ENCODE measurements at regions not wholly inside any gene's neighbourhood (a gene's known extent, or its start where the extent isn't known, plus 50 kb on each side); places are given as distances from the start of the nearest gene placed in this dataset.
"Not testable (repeated sequence)": the region's sequence is repeated elsewhere in the genome, so short reads cannot be mapped to it uniquely, and the experiment has no call there.

DNA sequence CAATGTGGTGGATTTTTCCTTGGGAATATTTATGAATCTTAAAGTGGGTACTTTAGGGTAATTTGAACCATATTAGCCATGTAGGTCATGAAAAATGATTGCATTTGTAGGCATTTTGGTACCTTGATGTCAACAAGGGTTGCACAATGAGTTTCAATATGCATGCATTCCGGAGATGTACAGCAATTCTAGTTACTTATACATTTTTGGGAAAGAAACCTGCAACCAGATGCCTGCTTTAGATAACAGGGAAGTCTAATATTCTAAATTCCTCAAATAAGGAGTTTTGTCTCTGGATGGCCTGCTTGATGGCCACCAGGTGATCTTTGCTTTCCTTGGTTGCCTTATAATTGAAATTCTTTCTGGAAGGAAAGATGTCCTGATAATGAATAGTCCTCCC, 240.5 kb upstream of the SETMAR start:
- H3K4me3 ChIP-seq (ENCODE audit: low read depth in 1 of 2, low read length in 2 of 2), result no peak overlapping the region

GRCh38 chr3:4063916-4064574, 239.1 kb upstream of the SETMAR start:
- Histone ChIP-seq H3K27me3 (ENCODE audit: control insufficient read depth in 1 of 2, insufficient read depth in 2 of 2, low read length in 2 of 2) (no peaks in the 10 kb centered on the region), H3K27ac (ENCODE audit: low read depth, low read length) (no peak overlapping the region), H3K4me3 (ENCODE audit: low read depth in 1 of 2, low read length in 2 of 2) (no peak overlapping the region)

More for the DNA sequence above, 240.5 kb upstream of the SETMAR start:
- Histone ChIP-seq H3K36me3 (ENCODE audit: control insufficient read depth in 1 of 2, insufficient read depth in 2 of 2, low read length in 2 of 2) (no peaks in the 10 kb centered on the region), H3K4me1 (ENCODE audit: control insufficient read depth in 1 of 2, insufficient read depth in 2 of 2, low read length in 2 of 2) (peaks cover 0 to 1% of the 10 kb centered on the region in 2 donors), H3K27me3 (ENCODE audit: control insufficient read depth in 1 of 2, insufficient read depth in 2 of 2, low read length in 2 of 2) (no peaks in the 10 kb centered on the region), H3K9me3 (ENCODE audit: control insufficient read depth in 1 of 2, low read length in 2 of 2) (no peaks in the 10 kb centered on the region), H3K27ac (ENCODE audit: low read depth, low read length) (no peak overlapping the region), H3K9ac (ENCODE audit: low read depth in 1 of 2, low read length in 2 of 2) (no peak overlapping the region)

DNA sequence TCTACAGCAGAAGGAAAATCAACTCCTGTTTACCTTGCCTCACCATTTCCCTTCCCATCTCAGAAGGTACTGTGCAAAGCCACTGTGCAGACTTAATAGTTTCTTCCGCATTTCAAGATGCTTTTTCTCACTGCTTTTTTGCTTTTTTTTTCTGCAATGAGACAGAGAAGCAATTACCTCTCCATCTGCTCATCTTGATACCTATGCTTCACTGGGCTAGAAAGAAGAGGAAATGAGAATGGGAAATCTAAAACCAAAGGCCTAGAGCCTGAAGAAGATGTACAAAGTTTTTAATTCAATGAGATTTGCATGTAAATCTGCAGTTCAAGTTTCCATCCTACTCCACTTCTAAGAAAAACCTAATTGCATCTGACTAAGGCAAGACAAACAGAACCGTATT, 238.1 kb upstream of the SETMAR start:
- no peak overlapping the region for H3K27ac ChIP-seq (ENCODE audit: low read depth, low read length)
- H3K4me3 ChIP-seq (ENCODE audit: low read depth in 1 of 2, low read length in 2 of 2), result no peak overlapping the region
- H3K9ac ChIP-seq (ENCODE audit: low read depth in 1 of 2, low read length in 2 of 2), result no peak overlapping the region
- H3K9me3 ChIP-seq (ENCODE audit: control insufficient read depth in 1 of 2, low read length in 2 of 2), result no peaks in the 10 kb centered on the region
- H3K4me1 ChIP-seq (ENCODE audit: control insufficient read depth in 1 of 2, insufficient read depth in 2 of 2, low read length in 2 of 2), result peaks cover 0 to 7% of the 10 kb centered on the region in 2 donors
- no peaks in the 10 kb centered on the region for H3K36me3 ChIP-seq (ENCODE audit: control insufficient read depth in 1 of 2, insufficient read depth in 2 of 2, low read length in 2 of 2)
- no peaks in the 10 kb centered on the region for H3K27me3 ChIP-seq (ENCODE audit: control insufficient read depth in 1 of 2, insufficient read depth in 2 of 2, low read length in 2 of 2)

More at GRCh38 chr3:4063916-4064574, 239.1 kb upstream of the SETMAR start:
- H3K9ac ChIP-seq (ENCODE audit: low read depth in 1 of 2, low read length in 2 of 2), result no peak overlapping the region
- no peaks in the 10 kb centered on the region for H3K9me3 ChIP-seq (ENCODE audit: control insufficient read depth in 1 of 2, low read length in 2 of 2)
- peaks cover 0 to 7% of the 10 kb centered on the region in 2 donors for H3K4me1 ChIP-seq (ENCODE audit: control insufficient read depth in 1 of 2, insufficient read depth in 2 of 2, low read length in 2 of 2)
- no peaks in the 10 kb centered on the region for H3K36me3 ChIP-seq (ENCODE audit: control insufficient read depth in 1 of 2, insufficient read depth in 2 of 2, low read length in 2 of 2)

GRCh38 chr3:4065554-4065953, 237.6 kb upstream of the SETMAR start:
- Histone ChIP-seq H3K4me1 (ENCODE audit: control insufficient read depth in 1 of 2, insufficient read depth in 2 of 2, low read length in 2 of 2) (peaks cover 0 to 7% of the 10 kb centered on the region in 2 donors), H3K9me3 (ENCODE audit: control insufficient read depth in 1 of 2, low read length in 2 of 2) (no peaks in the 10 kb centered on the region), H3K36me3 (ENCODE audit: control insufficient read depth in 1 of 2, insufficient read depth in 2 of 2, low read length in 2 of 2) (no peaks in the 10 kb centered on the region), H3K9ac (ENCODE audit: low read depth in 1 of 2, low read length in 2 of 2) (no peak overlapping the region), H3K4me3 (ENCODE audit: low read depth in 1 of 2, low read length in 2 of 2) (no peak overlapping the region), H3K27me3 (ENCODE audit: control insufficient read depth in 1 of 2, insufficient read depth in 2 of 2, low read length in 2 of 2) (no peaks in the 10 kb centered on the region), H3K27ac (ENCODE audit: low read depth, low read length) (no peak overlapping the region)

- H3K9me3 ChIP-seq (ENCODE audit: control insufficient read depth in 1 of 2, low read length in 2 of 2), result no peaks in the 10 kb centered on the region
- no peak overlapping the region for H3K4me3 ChIP-seq (ENCODE audit: low read depth in 1 of 2, low read length in 2 of 2)
- H3K36me3 ChIP-seq (ENCODE audit: control insufficient read depth in 1 of 2, insufficient read depth in 2 of 2, low read length in 2 of 2), result no peaks in the 10 kb centered on the region
- no peak overlapping the region for H3K27ac ChIP-seq (ENCODE audit: low read depth, low read length)
- no peaks in the 10 kb centered on the region for H3K27me3 ChIP-seq (ENCODE audit: control insufficient read depth in 1 of 2, insufficient read depth in 2 of 2, low read length in 2 of 2)
- no peak overlapping the region for H3K9ac ChIP-seq (ENCODE audit: low read depth in 1 of 2, low read length in 2 of 2)
- H3K4me1 ChIP-seq (ENCODE audit: control insufficient read depth in 1 of 2, insufficient read depth in 2 of 2, low read length in 2 of 2), result peaks cover 0 to 7% of the 10 kb centered on the region in 2 donors
These were observed 235.3 kb upstream of the SETMAR start for GRCh38 chr3:4067893-4068292.

DNA sequence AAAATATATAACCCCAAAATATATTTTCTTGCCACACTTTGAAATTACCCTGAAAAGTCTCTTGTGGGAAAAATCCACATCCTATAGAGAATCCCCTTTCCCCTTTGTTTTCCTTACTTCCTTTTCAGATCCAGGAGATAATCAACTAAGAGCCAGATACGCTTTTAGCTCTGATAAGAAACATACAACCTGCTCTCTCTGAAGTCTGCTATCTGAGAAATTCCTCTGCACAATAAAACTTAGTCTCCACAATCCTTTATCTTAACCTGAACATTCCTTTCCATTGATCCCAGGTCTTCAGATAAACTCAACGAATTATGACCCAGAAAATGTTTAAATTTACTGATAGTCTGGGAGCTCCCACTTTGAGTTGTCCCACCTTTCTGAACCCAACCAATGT, 233.4 kb upstream of the SETMAR start:
- H3K4me3 ChIP-seq (ENCODE audit: low read depth in 1 of 2, low read length in 2 of 2), result no peak overlapping the region
- H3K4me1 ChIP-seq (ENCODE audit: control insufficient read depth in 1 of 2, insufficient read depth in 2 of 2, low read length in 2 of 2), result peaks cover 0 to 7% of the 10 kb centered on the region in 2 donors
- no peaks in the 10 kb centered on the region for H3K27me3 ChIP-seq (ENCODE audit: control insufficient read depth in 1 of 2, insufficient read depth in 2 of 2, low read length in 2 of 2)
- no peaks in the 10 kb centered on the region for H3K9me3 ChIP-seq (ENCODE audit: control insufficient read depth in 1 of 2, low read length in 2 of 2)
- no peak overlapping the region for H3K9ac ChIP-seq (ENCODE audit: low read depth in 1 of 2, low read length in 2 of 2)
- H3K27ac ChIP-seq (ENCODE audit: low read depth, low read length), result no peak overlapping the region
- no peaks in the 10 kb centered on the region for H3K36me3 ChIP-seq (ENCODE audit: control insufficient read depth in 1 of 2, insufficient read depth in 2 of 2, low read length in 2 of 2)

- no peaks in the 10 kb centered on the region for H3K36me3 ChIP-seq (ENCODE audit: control insufficient read depth in 1 of 2, insufficient read depth in 2 of 2, low read length in 2 of 2)
- no peak overlapping the region for H3K27ac ChIP-seq (ENCODE audit: low read depth, low read length)
- H3K4me3 ChIP-seq (ENCODE audit: low read depth in 1 of 2, low read length in 2 of 2), result no peak overlapping the region
- no peak overlapping the region for H3K9ac ChIP-seq (ENCODE audit: low read depth in 1 of 2, low read length in 2 of 2)
- H3K27me3 ChIP-seq (ENCODE audit: control insufficient read depth in 1 of 2, insufficient read depth in 2 of 2, low read length in 2 of 2), result no peaks in the 10 kb centered on the region
- H3K4me1 ChIP-seq (ENCODE audit: control insufficient read depth in 1 of 2, insufficient read depth in 2 of 2, low read length in 2 of 2), result peaks cover 0 to 7% of the 10 kb centered on the region in 2 donors
- no peaks in the 10 kb centered on the region for H3K9me3 ChIP-seq (ENCODE audit: control insufficient read depth in 1 of 2, low read length in 2 of 2)
These were observed 231.5 kb upstream of the SETMAR start for GRCh38 chr3:4071481-4072184.

- H3K27ac ChIP-seq (ENCODE audit: low read depth, low read length); H3K27me3 ChIP-seq (ENCODE audit: control insufficient read depth in 1 of 2, insufficient read depth in 2 of 2, low read length in 2 of 2); H3K4me3 ChIP-seq (ENCODE audit: low read depth in 1 of 2, low read length in 2 of 2); H3K9ac ChIP-seq (ENCODE audit: low read depth in 1 of 2, low read length in 2 of 2); H3K9me3 ChIP-seq (ENCODE audit: control insufficient read depth in 1 of 2, low read length in 2 of 2); H3K36me3 ChIP-seq (ENCODE audit: control insufficient read depth in 1 of 2, insufficient read depth in 2 of 2, low read length in 2 of 2): not testable (repeated sequence)
- peaks cover 13 to 15% of the 10 kb centered on the region in 2 donors for H3K4me1 ChIP-seq (ENCODE audit: control insufficient read depth in 1 of 2, insufficient read depth in 2 of 2, low read length in 2 of 2)
These were observed 225.9 kb upstream of the SETMAR start for GRCh38 chr3:4077278-4077677.

DNA sequence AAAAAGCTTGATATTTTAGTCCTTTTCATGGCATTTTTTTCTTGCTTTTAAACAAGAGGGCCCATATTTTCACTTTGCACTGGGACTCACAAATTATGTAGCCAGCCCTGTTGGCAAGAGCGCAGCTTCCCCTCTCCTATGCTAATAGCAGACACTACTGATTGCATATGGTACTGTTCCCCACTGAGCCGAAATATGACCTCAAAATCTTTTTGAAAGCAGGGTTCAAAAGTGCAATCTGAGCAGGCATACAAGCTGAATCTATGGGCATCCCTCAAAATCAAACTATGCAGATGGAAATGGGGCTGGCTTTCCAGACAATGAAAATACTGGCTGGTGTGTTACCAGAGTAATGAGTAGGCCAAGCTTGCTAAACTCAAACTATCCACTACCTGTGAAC, 225.2 kb upstream of the SETMAR start:
- Histone ChIP-seq H3K4me3 (ENCODE audit: low read depth in 1 of 2, low read length in 2 of 2) (no peak overlapping the region), H3K36me3 (ENCODE audit: control insufficient read depth in 1 of 2, insufficient read depth in 2 of 2, low read length in 2 of 2) (no peaks in the 10 kb centered on the region)

DNA sequence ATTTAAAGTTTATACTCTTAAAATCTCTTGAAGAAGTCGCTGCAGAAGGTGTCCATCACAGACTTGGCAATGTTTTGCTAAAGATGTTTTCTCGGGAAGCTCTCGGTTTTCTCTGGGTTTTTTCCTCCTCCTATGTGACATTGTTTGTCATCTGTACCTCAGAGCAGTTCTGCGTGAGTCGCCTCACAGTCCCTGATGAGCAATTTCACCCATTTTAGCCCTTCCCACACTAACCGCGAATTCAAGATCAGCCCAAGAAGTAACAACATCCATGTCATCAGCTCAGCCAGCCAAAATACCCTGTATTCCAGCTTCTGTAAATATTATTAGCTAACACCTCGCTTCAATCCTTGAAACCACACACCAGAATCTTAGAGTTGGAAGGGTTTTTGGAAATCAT, 224.3 kb upstream of the SETMAR start:
- Histone ChIP-seq H3K9ac (ENCODE audit: low read depth in 1 of 2, low read length in 2 of 2) (peak overlapping the region in 1 of 2 donors; percentile 12), H3K36me3 (ENCODE audit: control insufficient read depth in 1 of 2, insufficient read depth in 2 of 2, low read length in 2 of 2) (no peaks in the 10 kb centered on the region), H3K4me1 (ENCODE audit: control insufficient read depth in 1 of 2, insufficient read depth in 2 of 2, low read length in 2 of 2) (peaks cover 13 to 15% of the 10 kb centered on the region in 2 donors), H3K9me3 (ENCODE audit: control insufficient read depth in 1 of 2, low read length in 2 of 2) (no peaks in the 10 kb centered on the region), H3K27me3 (ENCODE audit: control insufficient read depth in 1 of 2, insufficient read depth in 2 of 2, low read length in 2 of 2) (no peaks in the 10 kb centered on the region), H3K4me3 (ENCODE audit: low read depth in 1 of 2, low read length in 2 of 2) (peak overlapping the region; percentile 38 to 48), H3K27ac (ENCODE audit: low read depth, low read length) (no peak overlapping the region)

More for the DNA sequence above, 225.2 kb upstream of the SETMAR start:
- Histone ChIP-seq H3K27ac (ENCODE audit: low read depth, low read length) (no peak overlapping the region), H3K9me3 (ENCODE audit: control insufficient read depth in 1 of 2, low read length in 2 of 2) (no peaks in the 10 kb centered on the region), H3K4me1 (ENCODE audit: control insufficient read depth in 1 of 2, insufficient read depth in 2 of 2, low read length in 2 of 2) (peaks cover 13 to 15% of the 10 kb centered on the region in 2 donors), H3K9ac (ENCODE audit: low read depth in 1 of 2, low read length in 2 of 2) (no peak overlapping the region), H3K27me3 (ENCODE audit: control insufficient read depth in 1 of 2, insufficient read depth in 2 of 2, low read length in 2 of 2) (no peaks in the 10 kb centered on the region)

Data from duodenal mucosa (tissue), 2 donors.